ENCODE measurements at regions not wholly inside any gene's neighbourhood (a gene's known extent, or its start where the extent isn't known, plus 50 kb on each side); places are given as distances from the start of the nearest gene placed in this dataset.
"Not testable (repeated sequence)": the region's sequence is repeated elsewhere in the genome, so short reads cannot be mapped to it uniquely, and the experiment has no call there.

DNA sequence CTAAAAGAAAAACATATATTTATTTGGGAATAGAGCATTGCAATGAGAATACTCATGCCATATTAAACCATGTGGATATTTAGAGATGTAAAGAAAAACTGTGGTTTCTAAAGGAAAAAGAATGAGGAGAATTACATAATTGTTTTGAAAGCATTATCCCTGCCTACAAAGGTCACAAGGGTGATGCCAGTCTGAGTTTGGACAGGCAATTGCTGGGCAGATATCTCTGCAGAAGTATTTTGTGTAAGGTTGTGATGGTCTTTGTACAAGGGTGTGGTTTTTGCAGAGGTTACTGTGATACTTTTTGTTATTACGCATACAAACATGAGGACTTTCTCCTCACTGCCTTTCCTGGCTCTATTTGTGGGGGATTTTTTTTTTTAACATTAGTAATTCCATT lies 2022.9 kb upstream of the CDH6 start:
- no peak for FAIRE-seq
- no peak for DNase-seq (ENCODE audit: low spot score in 2 of 2)

GRCh38 chr5:29169886-29170285 lies 2023.6 kb upstream of the CDH6 start:
- DNase-seq (ENCODE audit: low spot score in 2 of 2), result no peak
- no peak for FAIRE-seq

DNA sequence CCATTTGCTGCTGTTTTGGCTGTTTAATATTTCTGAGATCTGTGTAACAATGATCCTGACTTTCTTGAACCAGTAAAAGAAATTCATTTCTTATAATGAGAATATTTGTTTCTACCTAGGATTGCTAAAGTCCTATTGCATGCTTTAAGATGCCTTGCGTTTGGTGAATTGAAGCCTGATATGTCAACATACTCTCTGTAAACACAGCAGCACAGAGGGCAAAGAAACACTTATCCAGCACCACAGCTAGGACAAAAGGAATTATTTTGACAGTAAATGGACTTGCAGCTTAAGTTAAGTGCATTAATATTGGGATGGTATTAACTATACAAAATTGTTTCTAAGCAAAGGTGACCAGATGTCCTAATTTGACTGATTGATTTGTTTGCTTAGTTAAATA lies 2031.2 kb upstream of the CDH6 start:
- FAIRE-seq, result no peak
- no peak for DNase-seq (ENCODE audit: low spot score in 2 of 2)

DNA sequence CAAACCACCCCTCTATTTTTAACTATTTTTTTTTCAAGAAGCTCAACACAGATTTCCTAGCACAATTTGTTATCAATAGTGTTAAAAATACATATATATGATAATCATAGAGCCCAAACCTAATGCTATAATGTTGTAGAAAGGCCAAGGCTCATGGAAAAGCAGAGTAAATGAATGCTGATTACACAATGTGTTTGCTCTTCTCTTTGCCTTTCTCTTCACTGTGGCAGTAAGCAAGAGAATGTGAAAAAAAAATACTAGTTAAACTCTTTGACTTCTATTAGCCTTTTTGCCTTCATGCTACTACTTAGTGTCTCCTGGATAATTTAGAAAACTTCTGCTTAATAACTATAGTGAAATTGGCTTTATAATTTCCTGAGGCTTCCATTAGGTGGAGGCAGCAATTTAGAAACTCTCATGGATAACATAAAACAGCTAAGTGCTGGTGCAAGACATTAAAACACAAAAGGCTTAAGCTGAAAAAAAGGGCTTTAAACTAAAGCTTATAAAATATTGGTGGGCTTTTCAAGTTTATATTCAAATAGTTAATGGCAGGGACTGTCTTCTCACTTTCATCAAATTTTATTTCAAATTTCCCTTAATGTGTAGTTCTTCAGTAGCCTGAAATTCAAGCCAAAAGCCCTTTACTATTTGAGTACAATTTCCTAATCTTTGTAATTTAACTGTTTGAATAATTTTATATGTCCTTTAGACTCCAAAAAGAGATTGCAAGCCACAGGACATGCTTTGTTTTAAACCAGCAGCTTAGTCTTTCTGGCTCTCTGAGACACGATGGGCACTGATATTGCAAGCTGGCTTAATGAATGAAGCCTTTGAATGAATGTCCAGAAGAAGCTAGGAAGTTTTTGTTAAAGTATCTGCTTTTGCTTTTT lies 2031.8 kb upstream of the CDH6 start:
- no peak for DNase-seq (ENCODE audit: low spot score in 2 of 2)
- FAIRE-seq, result no peak

DNA sequence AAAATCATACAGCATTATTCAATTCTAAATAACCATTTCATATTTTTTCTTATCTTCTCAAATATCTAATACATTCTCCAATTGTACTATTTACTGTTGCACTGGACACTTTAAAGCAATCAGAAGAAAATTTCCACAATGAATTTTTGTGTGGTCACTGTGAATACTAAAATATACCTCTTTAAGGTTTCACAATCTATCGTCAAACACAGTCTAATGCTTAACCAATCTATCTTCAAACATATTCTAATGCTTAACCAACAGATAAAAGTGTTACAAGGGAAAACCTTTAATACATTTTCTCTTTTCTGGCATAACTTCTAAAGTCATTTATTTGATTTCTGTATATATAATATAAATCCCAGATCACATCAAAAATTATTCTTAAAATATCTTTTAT lies 2035.5 kb upstream of the CDH6 start:
- FAIRE-seq (no peak), DNase-seq (ENCODE audit: low spot score in 2 of 2) (no peak)

GRCh38 chr5:29150840-29151239 lies 2042.6 kb upstream of the CDH6 start:
- FAIRE-seq (no peak), DNase-seq (ENCODE audit: low spot score in 2 of 2) (no peak)

GRCh38 chr5:29148581-29148980 lies 2044.9 kb upstream of the CDH6 start:
- DNase-seq (ENCODE audit: low spot score in 2 of 2) (no peak), FAIRE-seq (no peak)

DNA sequence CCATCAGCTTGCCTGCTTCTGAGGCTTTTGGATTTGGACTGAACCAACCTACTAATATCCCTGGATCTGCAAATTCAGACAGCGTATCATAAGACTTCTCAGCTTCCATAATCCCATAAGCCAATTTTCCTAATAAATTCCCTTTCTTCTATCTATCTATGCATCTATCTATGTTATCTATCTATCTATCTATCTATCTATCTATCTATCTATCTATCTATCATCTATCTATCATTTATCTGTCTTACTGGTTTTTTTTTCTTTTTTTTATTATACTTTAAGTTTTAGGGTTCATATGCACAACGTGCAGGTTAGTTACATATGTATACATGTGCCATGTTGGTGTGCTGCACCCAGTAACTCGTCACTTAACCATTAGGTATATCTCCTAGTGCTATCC lies 2045.4 kb upstream of the CDH6 start:
- FAIRE-seq (no peak), DNase-seq (ENCODE audit: low spot score in 2 of 2) (no peak)

DNA sequence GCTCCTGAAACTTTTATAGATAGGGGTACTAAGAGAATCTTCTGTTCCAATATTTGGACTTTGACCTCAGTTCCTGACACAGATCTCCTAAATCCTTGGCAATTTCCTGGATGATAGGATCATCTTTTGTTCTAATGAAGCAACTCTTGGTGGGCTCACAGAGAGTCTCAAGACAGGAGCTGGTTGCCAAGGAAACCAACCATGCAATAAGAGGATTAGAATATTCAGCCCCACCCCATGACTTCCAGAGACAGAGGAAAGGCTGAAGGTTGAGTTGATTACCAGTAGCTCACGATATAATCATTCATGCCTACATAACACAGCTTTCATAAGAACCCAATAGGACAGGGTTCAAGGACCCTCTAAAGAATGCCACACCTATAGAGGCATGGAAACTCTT lies 2050.2 kb upstream of the CDH6 start:
- DNase-seq (ENCODE audit: low spot score in 2 of 2) (no peak), FAIRE-seq (no peak)

- DNase-seq (ENCODE audit: low spot score in 2 of 2) (no peak), FAIRE-seq (no peak)
Measured at GRCh38 chr5:29134418-29134817, 2059.1 kb upstream of the CDH6 start.

DNA sequence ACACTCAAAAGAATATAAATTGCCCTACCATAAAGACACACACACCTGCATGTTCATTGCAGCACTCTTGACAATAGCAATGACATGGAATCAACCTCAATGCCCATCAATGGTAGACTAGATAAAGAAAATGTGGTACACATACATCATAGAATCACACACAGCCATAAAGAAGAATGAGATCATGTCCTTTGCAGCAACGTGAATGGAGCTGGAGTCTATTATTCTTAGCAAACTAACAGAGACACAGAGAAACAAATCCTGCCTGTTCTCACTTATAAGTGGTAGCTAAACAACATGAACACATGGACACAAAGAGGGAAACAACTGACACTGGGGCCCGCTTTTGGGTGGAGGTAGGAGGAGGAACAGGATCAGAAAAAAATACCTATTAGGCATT lies 2062.2 kb upstream of the CDH6 start:
- FAIRE-seq, result no peak
- no peak for DNase-seq (ENCODE audit: low spot score in 2 of 2)

DNA sequence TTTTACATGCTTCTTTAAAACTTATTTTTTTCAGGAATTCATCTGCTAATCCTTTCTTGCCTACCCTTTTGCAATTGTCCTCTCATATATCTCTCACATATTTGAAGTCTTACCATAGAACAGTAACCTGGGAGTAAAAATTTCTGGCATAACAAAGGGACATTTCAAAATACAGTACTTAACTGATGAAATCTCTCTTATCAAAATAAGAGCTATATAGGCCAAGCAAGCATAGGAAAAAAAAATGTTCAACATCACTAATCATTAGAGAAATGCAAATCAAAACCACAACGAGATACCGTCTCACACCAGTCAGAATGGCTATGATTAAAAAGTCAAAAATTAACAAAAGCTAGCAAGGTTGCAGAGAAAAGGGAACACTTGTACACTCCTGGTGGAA lies 2062.7 kb upstream of the CDH6 start:
- DNase-seq (ENCODE audit: low spot score in 2 of 2) (no peak), FAIRE-seq (no peak)

DNA sequence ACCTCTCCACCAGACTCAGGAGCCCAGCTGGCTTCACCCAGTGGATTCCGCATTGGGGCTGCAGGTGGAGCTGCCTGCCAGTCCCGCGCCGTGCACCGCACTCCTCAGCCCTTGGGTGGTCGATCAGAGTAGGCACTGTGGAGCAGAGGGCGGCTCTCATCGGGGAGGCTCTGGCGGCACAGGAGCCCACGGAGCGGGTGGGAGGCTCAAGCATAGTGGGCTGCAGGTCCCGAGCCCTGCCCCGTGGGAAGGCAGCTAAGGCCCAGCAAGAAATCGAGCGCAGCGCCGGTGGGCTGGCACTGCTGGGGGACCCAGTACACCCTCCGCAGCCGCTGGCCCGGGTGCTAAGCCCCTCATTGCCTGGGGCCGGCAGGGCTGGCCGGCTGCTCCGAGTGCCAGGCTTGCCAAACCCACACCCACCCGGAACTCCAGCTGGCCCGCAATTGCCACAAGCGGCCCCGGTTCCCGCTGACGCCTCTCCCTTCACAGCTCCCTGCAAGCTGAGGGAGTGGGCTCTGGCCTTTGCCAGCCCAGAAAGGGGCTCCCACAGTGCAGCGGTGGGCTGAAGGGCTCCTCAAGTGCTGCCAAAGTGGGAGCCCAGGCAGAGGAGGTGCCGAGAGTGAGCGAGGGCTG lies 2065.8 kb upstream of the CDH6 start:
- DNase-seq (ENCODE audit: low spot score in 2 of 2); FAIRE-seq: not testable (repeated sequence)

DNA sequence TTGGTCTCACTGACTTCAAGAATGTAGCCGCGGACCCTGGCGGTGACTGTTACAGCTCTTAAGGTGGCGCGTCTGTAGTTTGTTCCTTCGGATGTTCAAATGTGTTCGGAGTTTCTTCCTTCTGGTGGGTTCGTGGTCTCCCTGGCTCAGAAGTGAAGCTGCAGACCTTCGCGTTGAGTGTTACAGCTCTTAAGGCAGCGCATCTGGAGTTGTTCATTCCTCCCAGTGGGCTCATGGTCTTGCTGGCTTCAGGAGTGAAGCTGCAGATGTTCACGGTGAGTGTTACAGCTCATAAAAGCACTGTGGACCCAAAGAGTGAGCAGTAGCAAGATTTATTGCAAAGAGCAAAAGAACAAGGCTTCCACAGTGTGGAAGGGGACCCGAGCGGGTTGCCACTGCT lies 2067.0 kb upstream of the CDH6 start:
- not testable (repeated sequence) for DNase-seq (ENCODE audit: low spot score in 2 of 2); FAIRE-seq

DNA sequence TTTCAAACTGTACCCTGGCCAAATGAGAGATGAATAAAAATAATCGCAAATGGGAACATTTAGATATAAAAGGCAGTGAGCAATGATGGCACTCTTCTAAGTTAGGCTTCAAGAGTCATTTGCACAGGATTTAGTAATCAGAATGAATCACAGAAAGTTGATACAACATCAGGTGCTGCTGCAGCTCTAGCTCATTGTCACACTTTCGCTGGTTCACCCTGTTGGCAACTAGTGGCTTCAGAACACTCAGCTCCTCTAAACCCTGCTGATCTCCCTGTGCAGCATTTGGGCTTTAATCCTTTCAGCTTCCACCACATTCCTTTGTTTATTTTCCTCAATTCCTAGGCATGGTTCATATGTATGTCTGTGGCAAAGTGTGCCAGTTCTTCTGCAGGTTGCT lies 2071.2 kb upstream of the CDH6 start:
- no peak for DNase-seq (ENCODE audit: low spot score in 2 of 2)
- no peak for FAIRE-seq

- DNase-seq (ENCODE audit: low spot score in 2 of 2) (no peak), FAIRE-seq (no peak)
Measured at GRCh38 chr5:29114331-29114768, 2076.0 kb upstream of the CDH9 start.

DNA sequence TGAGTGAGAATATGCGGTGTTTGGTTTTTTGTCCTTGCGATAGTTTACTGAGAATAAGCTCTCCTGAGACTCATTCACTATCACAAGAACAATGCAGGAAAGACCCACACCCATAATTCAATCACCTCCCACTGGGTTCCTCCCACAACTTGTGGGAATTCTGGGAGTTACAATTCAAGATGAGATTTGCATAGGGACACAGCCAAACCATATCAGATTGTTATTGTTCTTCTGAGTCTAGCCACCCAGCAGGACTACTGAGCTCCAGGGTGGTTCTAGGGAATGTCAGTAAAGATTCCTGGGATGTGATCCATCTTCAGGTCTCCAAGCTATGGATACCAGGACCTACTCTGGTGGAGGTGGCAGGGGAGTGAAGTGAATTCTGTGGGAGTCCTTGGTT lies 2075.1 kb upstream of the CDH9 start:
- DNase-seq (ENCODE audit: low spot score in 2 of 2) (no peak), FAIRE-seq (no peak)

DNA sequence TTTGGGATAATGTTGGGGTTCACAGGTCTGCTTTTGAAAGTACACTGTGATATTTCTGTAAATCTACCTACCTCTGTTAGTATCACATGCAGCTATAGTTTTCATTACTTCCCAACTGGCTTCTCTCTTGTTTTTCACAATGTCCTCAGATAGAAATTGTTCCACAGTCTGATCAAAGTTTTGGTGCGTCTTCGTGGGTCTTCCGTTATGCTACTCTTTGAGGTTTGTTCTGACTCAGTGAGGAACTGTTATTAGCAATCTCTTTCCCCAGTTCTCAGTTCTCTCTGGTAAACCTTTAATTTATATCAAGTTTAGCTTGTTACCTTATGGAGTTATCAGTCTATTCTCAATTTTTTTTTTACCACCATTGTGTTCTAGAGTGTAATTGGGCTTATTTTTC lies 2061.2 kb upstream of the CDH9 start:
- FAIRE-seq (no peak), DNase-seq (ENCODE audit: low spot score in 2 of 2) (no peak)

DNA sequence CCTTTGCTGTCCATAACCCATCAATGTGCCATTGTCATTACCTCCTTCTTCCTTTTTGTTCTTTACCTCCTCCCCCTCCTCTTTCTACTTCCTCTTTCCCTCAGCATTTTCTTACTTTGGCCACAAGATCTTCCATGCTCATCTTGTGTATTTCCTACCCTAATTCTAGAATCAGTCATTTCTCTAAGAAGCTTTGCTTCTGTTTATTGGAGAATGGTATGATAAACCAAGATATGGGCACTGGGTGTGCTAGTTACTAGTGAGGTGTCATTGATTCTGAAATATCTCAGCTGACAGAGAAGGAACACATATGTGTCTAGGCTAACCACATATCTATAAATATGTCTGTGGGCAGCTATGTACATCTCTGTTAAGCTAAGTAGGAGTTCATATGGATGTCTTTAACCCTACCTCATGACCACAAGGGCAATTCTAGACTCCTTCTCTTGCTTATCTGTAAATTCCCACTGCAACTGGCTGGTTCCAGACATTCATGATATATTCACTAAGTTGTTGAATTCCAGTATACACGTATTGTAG lies 2051.3 kb upstream of the CDH9 start:
- no peak for DNase-seq (ENCODE audit: low spot score in 2 of 2)
- FAIRE-seq, result no peak

DNA sequence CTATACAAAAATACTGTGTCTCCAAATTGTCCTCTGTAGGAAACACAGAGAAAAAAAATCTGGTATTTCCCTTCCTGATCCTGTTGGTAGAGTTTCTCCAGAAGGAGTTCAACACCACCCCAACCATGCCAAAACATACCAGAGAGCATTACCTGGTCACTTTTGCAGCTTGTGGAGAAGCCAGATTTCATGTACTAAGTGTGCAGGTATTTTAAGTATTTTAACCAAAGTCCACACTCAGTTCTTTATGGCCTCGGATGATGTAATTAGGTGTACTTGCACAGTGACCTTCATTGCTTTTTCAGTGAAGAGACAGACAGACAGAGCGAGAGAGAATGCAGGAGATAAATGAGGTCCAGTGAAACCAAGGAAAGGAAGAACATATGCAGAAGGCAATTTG lies 2046.8 kb upstream of the CDH9 start:
- FAIRE-seq (no peak), DNase-seq (ENCODE audit: low spot score in 2 of 2) (no peak)

- FAIRE-seq (no peak), DNase-seq (ENCODE audit: low spot score in 2 of 2) (no peak)
Measured at GRCh38 chr5:29079771-29080170, 2041.4 kb upstream of the CDH9 start.

GRCh38 chr5:29077451-29077850 lies 2039.1 kb upstream of the CDH9 start:
- FAIRE-seq (no peak), DNase-seq (ENCODE audit: low spot score in 2 of 2) (no peak)

Measured in frontal cortex (tissue), 3 donors.